ENCODE measurements at regions not wholly inside any gene's neighbourhood (a gene's known extent, or its start where the extent isn't known, plus 50 kb on each side); places are given as distances from the start of the nearest gene placed in this dataset.
A peak's percentile ranks its signal among the peaks of the same experiment; 100 is the strongest.

GRCh38 chr2:191738003-191738402, 60.1 kb downstream of the NABP1 start:
- 91% methylated on average over 3 of the region's 3 CpGs for WGBS (ENCODE audit: missing lambda C conversion rate)
- Histone ChIP-seq H3K9me3 (no peaks in the 10 kb centered on the region), H3K27ac (no peak overlapping the region), H3K4me2 (no peak overlapping the region), H3K4me1 (0 out of 3 replicates have a peak, but pooled peaks cover 9% of the 10 kb centered on the region), H3K4me3 (no peak overlapping the region)
- TF ChIP-seq CHD2 (IDR thresholded peaks at IDR 0.05; ENCODE audit: low read length, partially characterized antibody) (no peak), KDM1A (IDR thresholded peaks at IDR 0.05; ENCODE audit: low read depth) (no peak), HOXA7 (CRISPR knock-in tag; IDR thresholded peaks at IDR 0.05) (no peak), USF2 (IDR thresholded peaks at IDR 0.05) (no peak), TP53 (CRISPR knock-in tag; IDR thresholded peaks at IDR 0.05) (no peak)
- FAIRE-seq: no peak
- POLR2A ChIA-PET: no interaction called here
- no peak for ATAC-seq
- CTCF ChIA-PET: interaction anchor here (1.3 kb wide), 1 partner anchor 21 kb away, joined by 6 read pairs; no protein-coding TSS in a partner anchor
- DNase-seq (ENCODE audit: low read depth in 1 of 2, low spot score in 1 of 2): no peak

- no peak for ATAC-seq
Observed at GRCh38 chr2:191738667-191739066, 60.7 kb downstream of the NABP1 start.

GRCh38 chr2:191739194-191739593, 61.3 kb downstream of the NABP1 start:
- Histone ChIP-seq H3K27ac (no peak overlapping the region), H3K4me3 (no peak overlapping the region), H3K9me3 (no peaks in the 10 kb centered on the region), H3K4me2 (no peak overlapping the region), H3K4me1 (0 out of 3 replicates have a peak, but pooled peaks cover 9% of the 10 kb centered on the region)
- FAIRE-seq: no peak
- 85% methylated on average over 3 of the region's 3 CpGs for WGBS (ENCODE audit: missing lambda C conversion rate)
- ChIA-PET POLR2A (no interaction called here), CTCF (no interaction called here)
- peak in 1 of 2 experiments; percentile 35; a peak in 2 of 6 replicates for ATAC-seq
- no peak for DNase-seq (ENCODE audit: low read depth in 1 of 2, low spot score in 1 of 2)
- no peak for TF ChIP-seq NPAS2 (CRISPR knock-in tag; IDR thresholded peaks at IDR 0.05; ENCODE audit: borderline replicate concordance)
- TF ChIP-seq JUN (IDR thresholded peaks at IDR 0.05): no peak
- no peak for TF ChIP-seq SREBF2 (IDR thresholded peaks at IDR 0.05)
- TF ChIP-seq CHD4 (IDR thresholded peaks at IDR 0.05; ENCODE audit: borderline replicate concordance): no peak
- no peak for TF ChIP-seq GATA3 (IDR thresholded peaks at IDR 0.05; ENCODE audit: borderline replicate concordance)
- no peak for TF ChIP-seq REST (IDR thresholded peaks at IDR 0.05)
- no peak for TF ChIP-seq CEBPB (IDR thresholded peaks at IDR 0.05)
- no peak for TF ChIP-seq PHF8 (IDR thresholded peaks at IDR 0.05; ENCODE audit: borderline replicate concordance, low read depth)
- TF ChIP-seq USF2 (IDR thresholded peaks at IDR 0.05): no peak

More at GRCh38 chr2:191738667-191739066, 60.7 kb downstream of the NABP1 start:
- CTCF ChIA-PET: interaction anchor here (1.3 kb wide), 1 partner anchor 20 kb away, joined by 6 read pairs; no protein-coding TSS in a partner anchor
- H3K9me3 ChIP-seq: no peaks in the 10 kb centered on the region
- 57% methylated on average over 3 of the region's 3 CpGs for WGBS (ENCODE audit: missing lambda C conversion rate)
- TF ChIP-seq JUNB (IDR thresholded peaks at IDR 0.05) (no peak), MAZ (IDR thresholded peaks at IDR 0.05; ENCODE audit: borderline replicate concordance, low read depth, low read length) (no peak), JUN (IDR thresholded peaks at IDR 0.05) (no peak), CHD2 (IDR thresholded peaks at IDR 0.05; ENCODE audit: low read length, partially characterized antibody) (no peak), KDM1A (IDR thresholded peaks at IDR 0.05; ENCODE audit: low read depth) (no peak), POLR2A (IDR thresholded peaks at IDR 0.05; ENCODE audit: low read length) (no peak), NPAS2 (CRISPR knock-in tag; IDR thresholded peaks at IDR 0.05; ENCODE audit: borderline replicate concordance) (no peak), SMC3 (IDR thresholded peaks at IDR 0.05) (no peak), E2F6 (IDR thresholded peaks at IDR 0.05; ENCODE audit: borderline replicate concordance, low read depth) (no peak), TP53 (CRISPR knock-in tag; IDR thresholded peaks at IDR 0.05) (no peak), HOXB13 (CRISPR knock-in tag; IDR thresholded peaks at IDR 0.05; ENCODE audit: low read depth) (no peak), KDM5A (IDR thresholded peaks at IDR 0.05) (no peak), REST (IDR thresholded peaks at IDR 0.05) (no peak)
- FAIRE-seq (no peak), DNase-seq (ENCODE audit: low read depth in 1 of 2, low spot score in 1 of 2) (no peak)
- no peak overlapping the region for H3K27ac ChIP-seq
- POLR2A ChIA-PET: no interaction called here
- no peak overlapping the region for H3K4me3 ChIP-seq
- 0 out of 3 replicates have a peak, but pooled peaks cover 9% of the 10 kb centered on the region for H3K4me1 ChIP-seq
- no peak overlapping the region for H3K4me2 ChIP-seq
